Lower leg skin (tissue), 4 donors: ENCODE measurements at regions not wholly inside any gene's neighbourhood (a gene's known extent, or its start where the extent isn't known, plus 50 kb on each side); places are given as distances from the start of the nearest gene placed in this dataset.

Experiments used
- DNase-seq, 2 donors: peaks; one replicate each; pipeline ENCODE4 v3.0.0-alpha.2; 2019; ENCODE audit warnings: low spot score in 2 of 2
- H3K4me3 ChIP-seq: fragments of 200-600 bp; sonication (generic); 2 replicates; pipeline ENCODE4 v1.5.1; 2017; ENCODE audit warnings: mild to moderate bottlenecking, low read depth; ENCODE audit not compliant: poor library complexity, severe bottlenecking
- POLR2A ChIP-seq, 2 donors: fragments of 450-650 bp; IDR thresholded peaks; one replicate each; pipeline ENCODE4 v1.6.1; 2016 to 2017; ENCODE audit warnings: antibody characterized with exemption in 2 of 2, mild to moderate bottlenecking in 1 of 2, moderate library complexity in 1 of 2
- WGBS, 2 donors: methylation state at CpG; one replicate each; pipeline ENCODE4 v1.1.5; 2018; 5-methylcytosine and 5-hydroxymethylcytosine counted together
- intact Hi-C: fragments of 100-400 bp; cut with DNase I; formaldehyde crosslinking; loops from one replicate; pipeline ENCODE4 v1.15.0; 2023; ENCODE audit warnings: low total_unique reads
- TF ChIP-seq, protein P1 (sequence below), 3 donors: fragments of 450-650 bp; IDR thresholded peaks; one replicate each; pipeline ENCODE4 v1.5.1; 2016; ENCODE audit warnings: antibody characterized with exemption in 3 of 3, mild to moderate bottlenecking in 3 of 3, moderate library complexity in 2 of 3

DNA sequence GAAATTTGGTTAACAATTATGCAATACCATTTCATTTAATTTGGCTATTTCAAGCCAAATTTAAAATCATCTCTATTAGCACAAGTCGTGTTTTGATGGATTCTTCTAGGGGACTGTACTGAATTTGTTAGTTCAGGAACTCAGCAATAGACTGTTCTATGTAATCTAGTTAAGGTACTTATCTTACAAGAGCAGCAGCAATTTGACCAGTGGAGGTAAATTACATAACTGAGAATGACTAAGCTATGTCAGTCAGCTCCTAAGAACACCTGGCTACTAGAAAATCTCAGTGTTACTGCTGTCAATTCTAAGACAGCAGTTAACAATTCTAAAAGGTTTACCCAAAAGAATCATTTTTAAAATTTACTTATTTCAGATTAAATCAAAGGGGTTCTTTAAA lies 513.9 kb upstream of the ZWINT start:
- intact Hi-C loops = no loop called here
- no peak for DNase-seq
- no peak overlapping the region for H3K4me3 ChIP-seq
- TF ChIP-seq POLR2A (IDR thresholded peaks at IDR 0.05) = no peak
- TF ChIP-seq, protein P1, sequence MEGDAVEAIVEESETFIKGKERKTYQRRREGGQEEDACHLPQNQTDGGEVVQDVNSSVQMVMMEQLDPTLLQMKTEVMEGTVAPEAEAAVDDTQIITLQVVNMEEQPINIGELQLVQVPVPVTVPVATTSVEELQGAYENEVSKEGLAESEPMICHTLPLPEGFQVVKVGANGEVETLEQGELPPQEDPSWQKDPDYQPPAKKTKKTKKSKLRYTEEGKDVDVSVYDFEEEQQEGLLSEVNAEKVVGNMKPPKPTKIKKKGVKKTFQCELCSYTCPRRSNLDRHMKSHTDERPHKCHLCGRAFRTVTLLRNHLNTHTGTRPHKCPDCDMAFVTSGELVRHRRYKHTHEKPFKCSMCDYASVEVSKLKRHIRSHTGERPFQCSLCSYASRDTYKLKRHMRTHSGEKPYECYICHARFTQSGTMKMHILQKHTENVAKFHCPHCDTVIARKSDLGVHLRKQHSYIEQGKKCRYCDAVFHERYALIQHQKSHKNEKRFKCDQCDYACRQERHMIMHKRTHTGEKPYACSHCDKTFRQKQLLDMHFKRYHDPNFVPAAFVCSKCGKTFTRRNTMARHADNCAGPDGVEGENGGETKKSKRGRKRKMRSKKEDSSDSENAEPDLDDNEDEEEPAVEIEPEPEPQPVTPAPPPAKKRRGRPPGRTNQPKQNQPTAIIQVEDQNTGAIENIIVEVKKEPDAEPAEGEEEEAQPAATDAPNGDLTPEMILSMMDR (IDR thresholded peaks at IDR 0.05) = no peak
- WGBS, 2 donors = 38 to 52% methylated on average over 1 of the region's 1 CpG

- DNase-seq = no peak
- intact Hi-C loops = no loop called here
- no peak overlapping the region for H3K4me3 ChIP-seq
- no peak for TF ChIP-seq POLR2A (IDR thresholded peaks at IDR 0.05)
- TF ChIP-seq, protein P1 (IDR thresholded peaks at IDR 0.05) = no peak
These were observed 510.2 kb upstream of the ZWINT start for GRCh38 chr10:56871160-56871668.

- H3K4me3 ChIP-seq = no peak overlapping the region
- intact Hi-C loops = no loop called here
- TF ChIP-seq POLR2A (IDR thresholded peaks at IDR 0.05) = no peak
- TF ChIP-seq, protein P1 (IDR thresholded peaks at IDR 0.05) = no peak
- no peak for DNase-seq
- WGBS, 2 donors = 66 to 73% methylated on average over 3 of the region's 3 CpGs
These were observed 506.2 kb upstream of the ZWINT start for GRCh38 chr10:56867236-56867635.

DNA sequence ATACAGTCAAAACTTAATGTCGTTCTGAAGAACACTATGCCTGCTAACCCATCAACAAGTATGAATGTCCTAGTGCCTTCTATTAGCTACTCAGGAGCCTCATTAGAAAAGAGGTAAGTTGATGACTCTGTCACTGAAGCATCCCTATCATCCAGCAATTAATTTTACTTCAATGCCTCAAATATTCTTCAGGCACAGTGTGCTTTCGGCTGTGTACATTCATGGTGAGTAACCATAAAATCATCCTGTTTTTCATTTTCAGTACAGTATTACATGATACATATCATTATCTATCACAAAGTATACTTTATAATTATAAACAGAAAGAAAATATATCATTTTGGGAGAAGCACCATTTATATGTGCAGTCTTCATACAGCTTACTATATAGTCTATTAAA lies 495.5 kb upstream of the ZWINT start:
- intact Hi-C loops = no loop called here
- no peak overlapping the region for H3K4me3 ChIP-seq
- DNase-seq = no peak
- TF ChIP-seq, protein P1 (IDR thresholded peaks at IDR 0.05) = no peak
- TF ChIP-seq POLR2A (IDR thresholded peaks at IDR 0.05) = no peak
- WGBS, 2 donors = 77 to 78% methylated on average over 2 of the region's 2 CpGs

GRCh38 chr10:56844978-56845529 lies 484.0 kb upstream of the ZWINT start:
- H3K4me3 ChIP-seq = no peak overlapping the region
- TF ChIP-seq POLR2A (IDR thresholded peaks at IDR 0.05) = no peak
- TF ChIP-seq, protein P1 (IDR thresholded peaks at IDR 0.05) = no peak
- WGBS, 2 donors = 75 to 85% methylated on average over 6 of the region's 6 CpGs
- intact Hi-C loops = no loop called here
- no peak for DNase-seq

- no peak for DNase-seq
- TF ChIP-seq POLR2A (IDR thresholded peaks at IDR 0.05) = no peak
- TF ChIP-seq, protein P1 (IDR thresholded peaks at IDR 0.05) = no peak
- no peak overlapping the region for H3K4me3 ChIP-seq
- intact Hi-C loops = no loop called here
These were observed 475.6 kb upstream of the ZWINT start for GRCh38 chr10:56836659-56837058.
